Pons (tissue), 1 donor: ENCODE measurements at regions not wholly inside any gene's neighbourhood (a gene's known extent, or its start where the extent isn't known, plus 50 kb on each side); places are given as distances from the start of the nearest gene placed in this dataset.
A peak's percentile ranks its signal among the peaks of the same experiment; 100 is the strongest.

Experiments
- DNase-seq: peaks from one replicate; pipeline ENCODE4 v3.0.0-alpha.2; 2016; ENCODE audit warnings: low spot score

GRCh38 chr16:86959729-86960128, 357.5 kb downstream of the C16orf95 start:
- DNase-seq = no peak

- DNase-seq = peak; percentile 85
Measured at GRCh38 chr16:86960266-86960665, 356.9 kb downstream of the C16orf95 start.

GRCh38 chr16:86961171-86961601, 356.0 kb downstream of the C16orf95 start:
- no peak for DNase-seq

GRCh38 chr16:86962259-86962658, 354.9 kb downstream of the C16orf95 start:
- DNase-seq = no peak

GRCh38 chr16:86962913-86963312, 354.3 kb downstream of the C16orf95 start:
- no peak for DNase-seq

GRCh38 chr16:86963600-86964575, 353.3 kb downstream of the C16orf95 start:
- no peak for DNase-seq

GRCh38 chr16:86964796-86965241, 352.4 kb downstream of the C16orf95 start:
- DNase-seq = no peak

GRCh38 chr16:86965331-86965730, 351.9 kb downstream of the C16orf95 start:
- no peak for DNase-seq

GRCh38 chr16:86965840-86966550, 351.2 kb downstream of the C16orf95 start:
- DNase-seq = no peak

- no peak for DNase-seq
Measured at GRCh38 chr16:86966777-86967176, 350.4 kb downstream of the C16orf95 start.

- no peak for DNase-seq
Measured at GRCh38 chr16:86968866-86969265, 348.3 kb downstream of the C16orf95 start.

GRCh38 chr16:86969716-86970115, 347.5 kb downstream of the C16orf95 start:
- no peak for DNase-seq

- DNase-seq = no peak
Measured at GRCh38 chr16:86970279-86970678, 346.9 kb downstream of the C16orf95 start.

GRCh38 chr16:86970726-86971125, 346.5 kb downstream of the C16orf95 start:
- DNase-seq = no peak

- DNase-seq = no peak
Measured at GRCh38 chr16:86971251-86971650, 345.9 kb downstream of the C16orf95 start.

- no peak for DNase-seq
Measured at GRCh38 chr16:86974120-86974519, 343.1 kb downstream of the C16orf95 start.

GRCh38 chr16:86975445-86975844, 341.7 kb downstream of the C16orf95 start:
- peak; percentile 5 for DNase-seq

GRCh38 chr16:86977076-86977676, 340.0 kb downstream of the C16orf95 start:
- no peak for DNase-seq

GRCh38 chr16:86978445-86979030, 338.7 kb downstream of the C16orf95 start:
- no peak for DNase-seq

GRCh38 chr16:86979061-86979460, 338.1 kb downstream of the C16orf95 start:
- DNase-seq = no peak

GRCh38 chr16:86979984-86980553, 337.1 kb downstream of the C16orf95 start:
- no peak for DNase-seq

GRCh38 chr16:86980644-86981043, 336.5 kb downstream of the C16orf95 start:
- DNase-seq = no peak
